Gastrocnemius medialis (tissue), 4 donors: ENCODE measurements at regions not wholly inside any gene's neighbourhood (a gene's known extent, or its start where the extent isn't known, plus 50 kb on each side); places are given as distances from the start of the nearest gene placed in this dataset.

Experiments
- ATAC-seq, 2 donors: fragments of 150-250 bp; one replicate each; pipeline ENCODE4 v1.9.1; 2016
- DNase-seq, 2 donors: peaks; one replicate each; pipeline ENCODE4 v3.0.0-alpha.2; 2019
- H3K27ac ChIP-seq, 4 donors: fragments of 200-600 bp; sonication (generic); 1 replicate in 1 of 4; 2 replicates in 3 of 4; pipeline ENCODE4 v1.5.1; 2016 to 2018; ENCODE audit warnings: mild to moderate bottlenecking in 2 of 4, moderate library complexity in 1 of 4
- H3K27me3 ChIP-seq, 3 donors: fragments of 200-600 bp; sonication (generic) in 2 of 3; 1 replicate in 1 of 3; 2 replicates in 2 of 3; pipeline versions ENCODE4 v1.5.1 to v1.6.0; 2016 to 2019; ENCODE audit warnings: mild to moderate bottlenecking in 1 of 3, moderate library complexity in 1 of 3
- H3K36me3 ChIP-seq, 2 donors: fragments of 200-600 bp; sonication (generic) in 1 of 2; one replicate each; pipeline ENCODE4 v1.5.1; 2017 to 2018
- H3K4me1 ChIP-seq, 2 donors: fragments of 200-600 bp; sonication (generic) in 1 of 2; one replicate each; pipeline ENCODE4 v1.5.1; 2016 to 2017; ENCODE audit warnings: mild to moderate bottlenecking in 2 of 2
- H3K4me3 ChIP-seq, 4 donors: fragments of 200-600 bp; sonication (generic) in 3 of 4; 1 replicate in 1 of 4; 2 replicates in 3 of 4; pipeline ENCODE4 v1.5.1; 2016 to 2019; ENCODE audit warnings: mild to moderate bottlenecking in 2 of 4
- H3K9me3 ChIP-seq, 3 donors: fragments of 200-600 bp; sonication (generic) in 2 of 3; 1 replicate in 1 of 3; 2 replicates in 2 of 3; pipeline ENCODE4 v1.5.1; 2016 to 2019
- POLR2A ChIP-seq, 2 donors: fragments of 450-650 bp; IDR thresholded peaks; one replicate each; pipeline ENCODE4 v1.6.1; 2017; ENCODE audit warnings: antibody characterized with exemption in 2 of 2, mild to moderate bottlenecking in 2 of 2, moderate library complexity in 2 of 2
- in situ Hi-C, 4 donors: fragments of 200-750 bp; cut with MboI; loops; one replicate each; pipeline versions ENCODE4 v1.15.0 to v1.8.0; 2017; ENCODE audit warnings: low sequenced_read_pairs in 4 of 4
- intact Hi-C: fragments of 100-400 bp; cut with DNase I; formaldehyde crosslinking; loops from one replicate; pipeline ENCODE4 v1.15.1; 2023; ENCODE audit warnings: low total_unique reads
- TF ChIP-seq, protein P1 (sequence below), 5 experiments: fragments of 450-650 bp in 3 of 5; fragments of 200-600 bp in 2 of 5; sonication (generic) in 2 of 5; IDR thresholded peaks in 4 of 5; conservative IDR thresholded peaks in 1 of 5; 1 replicate in 4 of 5; 2 replicates in 1 of 5; pipeline ENCODE4 v1.5.1; 2016 to 2019; ENCODE audit warnings: antibody characterized with exemption in 5 of 5, mild to moderate bottlenecking in 3 of 5, moderate library complexity in 3 of 5

DNA sequence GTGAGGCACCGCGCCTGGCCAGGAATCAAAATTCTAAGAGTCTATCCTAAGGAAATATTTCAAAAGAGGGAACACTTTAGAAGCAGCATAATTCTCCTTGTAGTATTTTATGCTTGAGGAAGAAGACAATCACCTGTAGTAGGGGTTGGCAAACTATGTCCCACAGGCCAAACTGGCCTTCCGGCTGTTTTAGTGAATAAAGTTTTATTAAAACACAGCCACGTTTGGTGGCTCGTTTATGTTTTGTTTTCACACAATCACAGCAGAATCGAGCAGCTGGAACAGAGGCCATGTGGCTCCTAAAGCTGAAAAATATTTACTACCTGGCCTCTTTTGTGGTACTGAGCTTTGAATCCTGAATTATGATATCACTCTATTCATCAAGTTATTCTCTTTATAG lies 131.7 kb upstream of the TNS3 start:
- no peaks in the 10 kb centered on the region for H3K9me3 ChIP-seq
- H3K27me3 ChIP-seq = no peaks in the 10 kb centered on the region
- no peaks in the 10 kb centered on the region for H3K36me3 ChIP-seq
- in situ Hi-C loops (no loop called here), intact Hi-C loops (no loop called here)
- ATAC-seq (no peak), DNase-seq (no peak)
- no peak for TF ChIP-seq POLR2A (IDR thresholded peaks at IDR 0.05)
- TF ChIP-seq, protein P1, sequence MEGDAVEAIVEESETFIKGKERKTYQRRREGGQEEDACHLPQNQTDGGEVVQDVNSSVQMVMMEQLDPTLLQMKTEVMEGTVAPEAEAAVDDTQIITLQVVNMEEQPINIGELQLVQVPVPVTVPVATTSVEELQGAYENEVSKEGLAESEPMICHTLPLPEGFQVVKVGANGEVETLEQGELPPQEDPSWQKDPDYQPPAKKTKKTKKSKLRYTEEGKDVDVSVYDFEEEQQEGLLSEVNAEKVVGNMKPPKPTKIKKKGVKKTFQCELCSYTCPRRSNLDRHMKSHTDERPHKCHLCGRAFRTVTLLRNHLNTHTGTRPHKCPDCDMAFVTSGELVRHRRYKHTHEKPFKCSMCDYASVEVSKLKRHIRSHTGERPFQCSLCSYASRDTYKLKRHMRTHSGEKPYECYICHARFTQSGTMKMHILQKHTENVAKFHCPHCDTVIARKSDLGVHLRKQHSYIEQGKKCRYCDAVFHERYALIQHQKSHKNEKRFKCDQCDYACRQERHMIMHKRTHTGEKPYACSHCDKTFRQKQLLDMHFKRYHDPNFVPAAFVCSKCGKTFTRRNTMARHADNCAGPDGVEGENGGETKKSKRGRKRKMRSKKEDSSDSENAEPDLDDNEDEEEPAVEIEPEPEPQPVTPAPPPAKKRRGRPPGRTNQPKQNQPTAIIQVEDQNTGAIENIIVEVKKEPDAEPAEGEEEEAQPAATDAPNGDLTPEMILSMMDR (IDR thresholded peaks at IDR 0.05 in 4 of 5, conservative IDR thresholded peaks at IDR 0.05 in 1 of 5) = no peak
- H3K4me1 ChIP-seq = no peaks in the 10 kb centered on the region
- H3K4me3 ChIP-seq = no peak overlapping the region
- no peak overlapping the region for H3K27ac ChIP-seq

GRCh38 chr7:47712416-47712815 lies 130.5 kb upstream of the TNS3 start:
- ATAC-seq (no peak), DNase-seq (no peak)
- TF ChIP-seq, protein P1 (IDR thresholded peaks at IDR 0.05 in 4 of 5, conservative IDR thresholded peaks at IDR 0.05 in 1 of 5) = no peak
- no peak for TF ChIP-seq POLR2A (IDR thresholded peaks at IDR 0.05)
- no peaks in the 10 kb centered on the region for H3K27me3 ChIP-seq
- no peaks in the 10 kb centered on the region for H3K36me3 ChIP-seq
- H3K4me1 ChIP-seq = no peaks in the 10 kb centered on the region
- in situ Hi-C loops = no loop called here
- intact Hi-C loops = no loop called here
- no peaks in the 10 kb centered on the region for H3K9me3 ChIP-seq
- no peak overlapping the region for H3K27ac ChIP-seq
- no peak overlapping the region for H3K4me3 ChIP-seq

- no peaks in the 10 kb centered on the region for H3K9me3 ChIP-seq
- H3K27me3 ChIP-seq = no peaks in the 10 kb centered on the region
- DNase-seq (no peak), ATAC-seq (no peak)
- in situ Hi-C loops = no loop called here
- intact Hi-C loops = no loop called here
- H3K36me3 ChIP-seq = no peaks in the 10 kb centered on the region
- TF ChIP-seq POLR2A (IDR thresholded peaks at IDR 0.05) = no peak
- TF ChIP-seq, protein P1 (IDR thresholded peaks at IDR 0.05 in 4 of 5, conservative IDR thresholded peaks at IDR 0.05 in 1 of 5) = no peak
- H3K4me3 ChIP-seq = no peak overlapping the region
- H3K27ac ChIP-seq = no peak overlapping the region
- no peaks in the 10 kb centered on the region for H3K4me1 ChIP-seq
Measured at GRCh38 chr7:47711776-47712175, 129.9 kb upstream of the TNS3 start.

- Histone ChIP-seq H3K4me3 (no peak overlapping the region), H3K9me3 (no peaks in the 10 kb centered on the region), H3K36me3 (no peaks in the 10 kb centered on the region), H3K4me1 (no peaks in the 10 kb centered on the region), H3K27me3 (no peaks in the 10 kb centered on the region), H3K27ac (no peak overlapping the region)
- no peak for TF ChIP-seq POLR2A (IDR thresholded peaks at IDR 0.05)
- TF ChIP-seq, protein P1 (IDR thresholded peaks at IDR 0.05 in 4 of 5, conservative IDR thresholded peaks at IDR 0.05 in 1 of 5) = no peak
- ATAC-seq = no peak
- in situ Hi-C loops = no loop called here
- intact Hi-C loops = no loop called here
- DNase-seq = no peak
Measured at GRCh38 chr7:47710201-47710935, 128.5 kb upstream of the TNS3 start.

DNA sequence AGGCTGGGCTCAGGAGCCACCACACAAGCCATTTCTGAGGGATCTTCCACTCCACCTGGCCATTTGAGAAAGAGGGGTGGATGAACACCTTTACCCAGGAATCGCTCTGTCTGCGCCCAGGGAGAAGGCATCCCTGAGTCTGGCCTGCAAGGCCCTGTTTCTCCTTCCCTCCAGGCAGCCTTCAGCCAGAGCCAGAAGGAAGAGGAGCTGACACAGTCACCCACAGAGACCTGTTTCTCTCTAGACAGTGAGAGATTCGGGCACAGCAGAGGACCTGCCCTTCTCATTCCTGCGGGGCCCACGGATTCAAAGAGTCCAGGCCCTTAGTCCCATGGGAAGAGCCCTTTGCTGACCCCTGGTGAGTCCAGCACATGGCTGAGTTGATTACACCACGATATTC lies 127.5 kb upstream of the TNS3 start:
- no peak for ATAC-seq
- in situ Hi-C loops = no loop called here
- no peak overlapping the region for H3K4me3 ChIP-seq
- no peak for DNase-seq
- H3K36me3 ChIP-seq = no peaks in the 10 kb centered on the region
- no peak overlapping the region for H3K27ac ChIP-seq
- H3K27me3 ChIP-seq = no peaks in the 10 kb centered on the region
- TF ChIP-seq POLR2A (IDR thresholded peaks at IDR 0.05) = no peak
- TF ChIP-seq, protein P1 (IDR thresholded peaks at IDR 0.05 in 4 of 5, conservative IDR thresholded peaks at IDR 0.05 in 1 of 5) = no peak
- intact Hi-C loops = no loop called here
- H3K4me1 ChIP-seq = no peaks in the 10 kb centered on the region
- no peaks in the 10 kb centered on the region for H3K9me3 ChIP-seq
